AG10803 (cell line): ENCODE measurements at regions not wholly inside any gene's neighbourhood (a gene's known extent, or its start where the extent isn't known, plus 50 kb on each side); places are given as distances from the start of the nearest gene placed in this dataset.
"Not testable (repeated sequence)": the region's sequence is repeated elsewhere in the genome, so short reads cannot be mapped to it uniquely, and the experiment has no call there.

ENCODE experiments used
- DNase-seq: peaks from one replicate; pipeline ENCODE4 v3.0.0; 2010; ENCODE audit warnings: low read depth
- H3K4me3 ChIP-seq: 2 replicates; pipeline ENCODE4 v1.5.1; 2011; ENCODE audit warnings: mild to moderate bottlenecking, low read length, control low read depth
- CTCF ChIP-seq: conservative IDR thresholded peaks from 2 replicates; pipeline ENCODE4 v1.5.1; 2011; ENCODE audit warnings: mild to moderate bottlenecking, low read length, control low read depth, inconsistent platforms

GRCh38 chr4:10388146-10388545, 69.1 kb downstream of the ZNF518B start:
- not testable (repeated sequence) for H3K4me3 ChIP-seq

GRCh38 chr4:10385994-10386394, 71.2 kb downstream of the ZNF518B start:
- H3K4me3 ChIP-seq: no peak overlapping the region
- no peak for DNase-seq
- no peak for TF ChIP-seq CTCF

More at GRCh38 chr4:10388146-10388545, 69.1 kb downstream of the ZNF518B start:
- not testable (repeated sequence) for DNase-seq

GRCh38 chr4:10384974-10385373, 72.3 kb downstream of the ZNF518B start:
- no peak for TF ChIP-seq CTCF
- no peak for DNase-seq
- H3K4me3 ChIP-seq: no peak overlapping the region

GRCh38 chr4:10383417-10383816, 73.8 kb downstream of the ZNF518B start:
- no peak for DNase-seq
- TF ChIP-seq CTCF: no peak
- no peak overlapping the region for H3K4me3 ChIP-seq

- not testable (repeated sequence) for DNase-seq, H3K4me3 ChIP-seq
These were observed 75.1 kb downstream of the ZNF518B start for GRCh38 chr4:10382171-10382570.

GRCh38 chr4:10381146-10381545, 76.1 kb downstream of the ZNF518B start:
- H3K4me3 ChIP-seq: no peak overlapping the region
- TF ChIP-seq CTCF: no peak
- DNase-seq: no peak

GRCh38 chr4:10380735-10381134, 76.5 kb downstream of the ZNF518B start:
- peak; percentile 11 for DNase-seq

GRCh38 chr4:10371869-10372471, 85.3 kb downstream of the ZNF518B start:
- peak; percentile 80 for DNase-seq
- peak; percentile 6; the same call in 1 of the 2 replicates for TF ChIP-seq CTCF
- H3K4me3 ChIP-seq: no peak overlapping the region

More at GRCh38 chr4:10380735-10381134, 76.5 kb downstream of the ZNF518B start:
- no peak for TF ChIP-seq CTCF
- no peak overlapping the region for H3K4me3 ChIP-seq
